K562 (cell line): ENCODE measurements at regions not wholly inside any gene's neighbourhood (a gene's known extent, or its start where the extent isn't known, plus 50 kb on each side); places are given as distances from the start of the nearest gene placed in this dataset.
A peak's percentile ranks its signal among the peaks of the same experiment; 100 is the strongest.
"Not testable (repeated sequence)": the region's sequence is repeated elsewhere in the genome, so short reads cannot be mapped to it uniquely, and the experiment has no call there.

Experiments used
- ATAC-seq: fragments of 200-7000 bp; cut with Tn5 transposase; 3 replicates; pipeline ENCODE4 v1.9.1; 2020; ENCODE audit warnings: moderate library complexity
- BruUV-seq: library from RNA; stranded (reverse); fragments of 400-500 nt; replicated peaks from 2 replicates; lab custom pipeline; 2021; lab: Mats Ljungman, UMichigan
- CTCF ChIA-PET: fragments of 300-600 bp; formaldehyde crosslinking; extraction: SDS; loops from one replicate; lab custom pipeline; 2021; ENCODE audit warnings: low intra/inter-chr PET ratio; lab: Yijun Ruan, JAX
- POLR2A ChIA-PET: fragments of 300-600, 350-650 bp; sonication (Branson Sonifier 250); formaldehyde crosslinking; extraction: SDS; loops from one replicate; lab custom pipeline; 2021; ENCODE audit warnings: antibody characterized with exemption, inconsistent platforms; lab: Yijun Ruan, JAX
- DNase-seq, 4 experiments: peaks; one replicate each; pipeline versions ENCODE4 v3.0.0 to v3.0.0-alpha.2; 2011 to 2018; ENCODE audit warnings: low spot score in 3 of 4, mixed read lengths in 3 of 4; ENCODE audit errors: extremely low read depth in 1 of 4
- FAIRE-seq: peaks from 2 replicates; lab custom pipeline; 2011; peaks lifted over from hg19 to GRCh38; lab: Jason Lieb, UNC
- H2AFZ ChIP-seq: 2 replicates; pipeline ENCODE4 v1.6.0; 2011; ENCODE audit warnings: low read depth, low read length, control low read depth, inconsistent platforms
- H3K27ac ChIP-seq: fragments of 200-600 bp; 3 replicates; pipeline ENCODE4 v1.8.0; 2011; ENCODE audit warnings: low read depth, mild to moderate bottlenecking, control low read depth, inconsistent platforms, low read length, moderate library complexity, mixed read lengths; ENCODE audit errors: extremely low read depth
- H3K27me3 ChIP-seq, 2 experiments: fragments of 300-600 bp in 1 of 2; 2 replicates in 1 of 2; 3 replicates in 1 of 2; pipeline versions ENCODE4 v1.6.0 to v1.8.0; 2011; ENCODE audit warnings: inconsistent platforms in 2 of 2, low read length in 2 of 2, mild to moderate bottlenecking in 1 of 2, mixed read lengths in 1 of 2, moderate library complexity in 1 of 2; ENCODE audit not compliant: control insufficient read depth in 2 of 2, insufficient read depth in 2 of 2
- H3K36me3 ChIP-seq: fragments of 300-600 bp; 3 replicates; pipeline ENCODE4 v1.8.0; 2011; ENCODE audit warnings: mild to moderate bottlenecking, low read length, inconsistent platforms; ENCODE audit not compliant: control insufficient read depth, insufficient read depth
- H3K4me1 ChIP-seq, 2 experiments: fragments of 200-600 bp in 1 of 2; replicated peaks in 1 of 2; 2 replicates in 1 of 2; 3 replicates in 1 of 2; pipeline versions ENCODE4 v1.5.1 to v1.8.0; 2011; ENCODE audit warnings: inconsistent platforms in 2 of 2, low read length in 2 of 2, mild to moderate bottlenecking in 1 of 2, mixed read lengths in 1 of 2, moderate library complexity in 1 of 2; ENCODE audit not compliant: control insufficient read depth in 2 of 2, insufficient read depth in 2 of 2
- H3K4me2 ChIP-seq: 2 replicates; pipeline ENCODE4 v1.6.1; 2011; ENCODE audit warnings: low read length, control low read depth, inconsistent platforms, mixed read lengths; ENCODE audit not compliant: insufficient read depth
- H3K4me3 ChIP-seq: fragments of 200-600 bp; sonication (generic), shearing (Covaris generic); 2 replicates; pipeline ENCODE4 v1.5.1; 2016; ENCODE audit warnings: control low read depth, inconsistent platforms
- H3K79me2 ChIP-seq: fragments of 200-600 bp; 3 replicates; pipeline ENCODE4 v1.8.0; 2011; ENCODE audit warnings: low read length, inconsistent platforms; ENCODE audit not compliant: control insufficient read depth, insufficient read depth
- H3K9ac ChIP-seq, 2 experiments: 2 replicates each; pipeline versions ENCODE4 v1.6.0 to v1.6.1; 2011; ENCODE audit warnings: low read depth in 2 of 2, low read length in 2 of 2, control low read depth in 1 of 2, inconsistent platforms in 1 of 2, mild to moderate bottlenecking in 1 of 2, mixed read lengths in 1 of 2; ENCODE audit not compliant: insufficient read depth in 1 of 2
- H3K9me1 ChIP-seq: one replicate; pipeline ENCODE4 v1.6.0; 2011; ENCODE audit warnings: inconsistent platforms, mild to moderate bottlenecking, low read length, moderate library complexity; ENCODE audit not compliant: control insufficient read depth, insufficient read depth
- H3K9me3 ChIP-seq: replicated peaks from 2 replicates; pipeline ENCODE4 v1.5.1; 2011; ENCODE audit warnings: low read depth, low read length, inconsistent platforms; ENCODE audit not compliant: control insufficient read depth, insufficient read depth
- H4K20me1 ChIP-seq: replicated peaks from 2 replicates; pipeline ENCODE4 v1.6.1; 2011; ENCODE audit warnings: low read length, inconsistent platforms, mixed read lengths; ENCODE audit not compliant: control insufficient read depth, insufficient read depth
- BCOR ChIP-seq: fragments of 450-650 bp; IDR thresholded peaks from 2 replicates; pipeline ENCODE4 v1.6.1; 2016
- GTF2E2 ChIP-seq: fragments of 200-800 bp; sonication (Bioruptor generic); IDR thresholded peaks from 2 replicates; pipeline ENCODE4 v1.6.1; 2016; ENCODE audit warnings: missing genetic modification characterization, missing compliant biosample characterization
- MEF2D ChIP-seq: conservative IDR thresholded peaks from 2 replicates; pipeline ENCODE4 v1.6.1; 2016; ENCODE audit warnings: low read depth, missing genetic modification characterization, missing compliant biosample characterization
- NFIC ChIP-seq: fragments of 450-650 bp; IDR thresholded peaks from 2 replicates; pipeline ENCODE4 v1.6.1; 2017; ENCODE audit warnings: mild to moderate bottlenecking, inconsistent platforms
- RBM25 ChIP-seq: fragments of 200-400 bp; formaldehyde crosslinking; IDR thresholded peaks from 2 replicates; pipeline ENCODE4 v1.6.1; 2018; ENCODE audit warnings: low read length, low read depth, moderate library complexity; ENCODE audit not compliant: severe bottlenecking
- SMARCA5 ChIP-seq: fragments of 450-650 bp; IDR thresholded peaks from 2 replicates; pipeline ENCODE4 v1.6.1; 2016
- ZNF146 ChIP-seq: IDR thresholded peaks from one replicate; pipeline ENCODE4 v1.6.1; 2018; ENCODE audit warnings: missing compliant biosample characterization; ENCODE audit not compliant: unreplicated experiment
- ZNF311 ChIP-seq: fragments of 250-450 bp; sonication (Bioruptor Pico); IDR thresholded peaks from 2 replicates; pipeline ENCODE4 v1.4.0; 2020; ENCODE audit warnings: mild to moderate bottlenecking, moderate library complexity
- WGBS: fragments of 100-300 bp; shearing (Covaris generic); methylation state at CpG from one replicate; pipeline ENCODE4 v1.1.6; 2016; ENCODE audit warnings: low coverage, mixed read lengths; ENCODE audit not compliant: insufficient coverage; ENCODE audit errors: missing lambda C conversion rate; 5-methylcytosine and 5-hydroxymethylcytosine counted together
- in situ Hi-C: fragments of 300-500 bp; cut with MboI; formaldehyde crosslinking; loops from 4 replicates; pipeline ENCODE4 v1.15.0; 2018; ENCODE audit warnings: inconsistent platforms, mixed read lengths
- intact Hi-C: fragments of 100-400 bp; cut with micrococcal nuclease; formaldehyde crosslinking; loops from 2 replicates; pipeline ENCODE4 v1.14.2; 2022
- TF ChIP-seq, protein P1 (sequence below): fragments of 250-450 bp; sonication (Bioruptor Pico); IDR thresholded peaks from 2 replicates; pipeline ENCODE4 v1.9.0; 2021; ENCODE audit warnings: mild to moderate bottlenecking

DNA sequence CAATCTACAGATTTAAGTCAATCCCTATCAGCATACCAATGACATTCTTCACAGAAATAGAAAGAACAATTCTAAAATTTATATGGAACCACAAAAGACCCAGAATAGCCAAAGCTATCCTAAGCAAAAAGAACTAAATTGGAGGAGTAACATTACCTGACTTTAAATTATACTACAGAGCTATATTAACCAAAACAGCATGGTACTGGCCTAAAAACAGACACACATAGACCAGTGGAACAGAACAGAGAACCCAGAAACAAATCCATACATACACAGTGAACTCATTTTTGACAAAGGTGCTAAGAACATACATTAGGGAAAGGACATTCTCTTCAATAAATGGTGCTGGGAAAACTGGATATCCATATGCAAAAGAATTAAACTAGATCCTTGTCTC, 68.6 kb upstream of the HES1 start:
- CTCF ChIA-PET, ATAC-seq, in situ Hi-C loops, DNase-seq, FAIRE-seq, H3K27me3 ChIP-seq, H3K27ac ChIP-seq, BruUV-seq, intact Hi-C loops, H3K9ac ChIP-seq, H3K36me3 ChIP-seq, H3K79me2 ChIP-seq, H4K20me1 ChIP-seq, H3K4me2 ChIP-seq, H3K9me3 ChIP-seq, H2AFZ ChIP-seq, H3K4me3 ChIP-seq, H3K9me1 ChIP-seq: not testable (repeated sequence)
- TF ChIP-seq BCOR (peak; percentile 63; the same call in 1 of the 2 replicates), RBM25 (peak; percentile 77), SMARCA5 (0 out of 2 replicates have a peak, but pooled peaks have one; percentile 38)
- POLR2A ChIA-PET: interaction anchor here (1.3 to 1.4 kb wide), 3 partner anchors 10 to 70 kb away, joined by 4 to 5 read pairs (median 5); no protein-coding TSS in a partner anchor
- peaks cover 19 to 21% of the 10 kb centered on the region in 2 experiments for H3K4me1 ChIP-seq

GRCh38 chr3:194067949-194068362, 68.0 kb upstream of the HES1 start:
- in situ Hi-C loops: no loop called here

More at GRCh38 chr3:194067949-194068362, 68.0 kb upstream of the HES1 start:
- H3K27ac ChIP-seq: no peak overlapping the region
- H3K4me1 ChIP-seq: peaks cover 19 to 21% of the 10 kb centered on the region in 2 experiments
- 72% methylated on average over 3 of the region's 4 CpGs for WGBS
- no peak for DNase-seq
- no peaks in the 10 kb centered on the region for H3K9me1 ChIP-seq
- TF ChIP-seq ZNF311 (CRISPR knock-in tag): 0 out of 2 replicates have a peak, but pooled peaks have one; percentile 71
- peak; percentile 12 for TF ChIP-seq RBM25
- TF ChIP-seq NFIC: peak; percentile 65
- TF ChIP-seq BCOR: 0 out of 2 replicates have a peak, but pooled peaks have one; percentile 16
- TF ChIP-seq ZNF146 (CRISPR knock-in tag): peak; percentile 67
- no peak for TF ChIP-seq GTF2E2 (tag)
- peak; percentile 73; the same call in 1 of the 2 replicates for TF ChIP-seq MEF2D (tag)
- TF ChIP-seq, protein P1, sequence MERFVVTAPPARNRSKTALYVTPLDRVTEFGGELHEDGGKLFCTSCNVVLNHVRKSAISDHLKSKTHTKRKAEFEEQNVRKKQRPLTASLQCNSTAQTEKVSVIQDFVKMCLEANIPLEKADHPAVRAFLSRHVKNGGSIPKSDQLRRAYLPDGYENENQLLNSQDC: no peak
- TF ChIP-seq, all 486 proteins: peak for 6
- Histone ChIP-seq H3K9me3 (no peaks in the 10 kb centered on the region), H2AFZ (no peak overlapping the region), H4K20me1 (no peaks in the 10 kb centered on the region), H3K79me2 (no peaks in the 10 kb centered on the region), H3K27me3 (no peaks in the 10 kb centered on the region), H3K36me3 (no peaks in the 10 kb centered on the region), H3K4me2 (no peak overlapping the region), H3K4me3 (no peak overlapping the region), H3K9ac (no peak overlapping the region)
- ChIA-PET CTCF (no interaction called here), POLR2A (interaction anchor here (1.3 to 1.4 kb wide), 3 partner anchors 10 to 69 kb away, joined by 4 to 5 read pairs (median 5); no protein-coding TSS in a partner anchor)
- BruUV-seq: no TSS peak
- FAIRE-seq (no peak), ATAC-seq (no peak)
- intact Hi-C loops: no loop called here
